ENCODE measurements at regions not wholly inside any gene's neighbourhood (a gene's known extent, or its start where the extent isn't known, plus 50 kb on each side); places are given as distances from the start of the nearest gene placed in this dataset.

GRCh38 chr16:73549984-73550631 is 502.2 kb upstream of the ZFHX3 start:
- Histone ChIP-seq H3K9me1 (ENCODE audit: insufficient read depth, low read length) (no peaks in the 10 kb centered on the region), H2BK15ac (ENCODE audit: low read depth, low read length) (no peak overlapping the region), H3K9ac (ENCODE audit: low read depth, low read length) (no peak overlapping the region), H3K23ac (ENCODE audit: low read depth, low read length) (no peak overlapping the region), H3K4me2 (ENCODE audit: low read depth, low read length) (no peak overlapping the region), H3K18ac (ENCODE audit: low read depth, low read length) (no peak overlapping the region), H3K27me3 (ENCODE audit: control insufficient read depth, insufficient read depth, low read length) (peaks cover 4% of the 10 kb centered on the region; the same call in 1 of the 2 replicates), H3K4me1 (ENCODE audit: control insufficient read depth, insufficient read depth, low read length) (no peaks in the 10 kb centered on the region), H3K36me3 (ENCODE audit: control insufficient read depth, insufficient read depth, low read length) (no peaks in the 10 kb centered on the region), H2AK5ac (ENCODE audit: low read depth, low read length) (no peak overlapping the region), H3K4me3 (ENCODE audit: insufficient read depth, low read depth, low read length) (no peak overlapping the region), H4K20me1 (ENCODE audit: insufficient read depth, low read length) (no peaks in the 10 kb centered on the region), H2AFZ (replicated peaks; ENCODE audit: low read length, poor library complexity) (no peak overlapping the region), H4K8ac (ENCODE audit: low read depth in 2 of 2, low read length in 2 of 2) (no peak overlapping the region), H3K56ac (ENCODE audit: extremely low read depth, insufficient read depth, low read length) (no peak overlapping the region), H2BK20ac (ENCODE audit: low read depth, low read length) (no peak overlapping the region), H4K5ac (ENCODE audit: low read depth, low read length) (no peak overlapping the region), H4K91ac (ENCODE audit: insufficient read depth, low read depth, low read length) (no peak overlapping the region), H2BK5ac (ENCODE audit: low read depth, low read length, poor library complexity, severe bottlenecking) (no peak overlapping the region), H2AK9ac (replicated peaks; ENCODE audit: low read depth, low read length, poor library complexity) (no peak overlapping the region), H3K79me1 (ENCODE audit: low read depth in 1 of 2, low read length in 2 of 2) (no peaks in the 10 kb centered on the region), H3K14ac (replicated peaks; ENCODE audit: low read depth, low read length) (no peak overlapping the region), H3K9me3 (ENCODE audit: control insufficient read depth, insufficient read depth, low read length) (no peaks in the 10 kb centered on the region), H2BK120ac (ENCODE audit: low read depth, low read length) (no peak overlapping the region), H3K27ac (ENCODE audit: insufficient read depth, low read length) (no peak overlapping the region), H3K4ac (ENCODE audit: low read depth, low read length) (no peak overlapping the region)
- TF ChIP-seq RCOR1 (IDR thresholded peaks at IDR 0.05; ENCODE audit: insufficient replicate concordance, low read length), result no peak
- no peak for TF ChIP-seq CHD1 (IDR thresholded peaks at IDR 0.05; ENCODE audit: low read depth, low read length)
- TF ChIP-seq MAFK (IDR thresholded peaks at IDR 0.05; ENCODE audit: low read depth, low read length), result no peak
- TF ChIP-seq CTCF (conservative IDR thresholded peaks at IDR 0.05; ENCODE audit: low read depth, low read length), result no peak
- TF ChIP-seq NFE2L2 (IDR thresholded peaks at IDR 0.05; ENCODE audit: low read depth, low read length), result no peak
- TF ChIP-seq BHLHE40 (IDR thresholded peaks at IDR 0.05; ENCODE audit: low read depth, low read length), result no peak
- TF ChIP-seq RFX5 (IDR thresholded peaks at IDR 0.05; ENCODE audit: low read depth, low read length), result no peak
- no peak for TF ChIP-seq POLR2A (IDR thresholded peaks at IDR 0.05; ENCODE audit: low read depth, low read length)
- no peak for TF ChIP-seq USF2 (IDR thresholded peaks at IDR 0.05; ENCODE audit: low read depth, low read length)
- no peak for TF ChIP-seq MAZ (IDR thresholded peaks at IDR 0.05; ENCODE audit: borderline replicate concordance, low read depth, low read length)
- no peak for TF ChIP-seq MXI1 (IDR thresholded peaks at IDR 0.05; ENCODE audit: borderline replicate concordance, low read depth, low read length)
- CTCF ChIA-PET, result no interaction called here
- no TSS peak for BruUV-seq (replicated peaks)
- in situ Hi-C loops (cut with MboI; ENCODE audit: low sequenced_read_pairs), result no loop called here
- POLR2A ChIA-PET (ENCODE audit: unreplicated experiment), result interaction anchor here (0.6 to 0.8 kb wide), 3 partner anchors 22 to 1932 kb away, joined by 3 to 7 read pairs (median 6); no protein-coding TSS in a partner anchor
- DNase-seq (no peak), ATAC-seq (ENCODE audit: low read depth) (no peak)
- dilution Hi-C loops (cut with HindIII; ENCODE audit: low sequenced_read_pairs, unreplicated experiment), result no loop called here
- 49% methylated on average over 5 of the region's 19 CpGs; no CpG with 5 or more reads in 1 of the 2 experiments for WGBS, 2 experiments (ENCODE audit: extremely low coverage in 2 of 2, insufficient read length in 1 of 2)
- intact Hi-C loops (cut with micrococcal nuclease), result no loop called here
